Endothelial cell of umbilical vein (primary cell): ENCODE measurements at regions not wholly inside any gene's neighbourhood (a gene's known extent, or its start where the extent isn't known, plus 50 kb on each side); places are given as distances from the start of the nearest gene placed in this dataset.

Experiments used
- BruUV-seq: library from RNA; stranded (reverse); fragments of 400-500 nt; replicated peaks from 2 replicates; lab custom pipeline; 2021; lab: Mats Ljungman, UMichigan
- CTCF ChIA-PET: fragments of 300-600, 350-600 bp; sonication (Branson Sonifier 250); formaldehyde crosslinking; loops from one replicate; lab custom pipeline; 2021; ENCODE audit warnings: antibody characterized with exemption, inconsistent platforms; lab: Charles Lee
- POLR2A ChIA-PET: fragments of 300-600, 350-600 bp; sonication (Branson Sonifier 250); formaldehyde crosslinking; loops from one replicate; lab custom pipeline; 2021; ENCODE audit warnings: antibody characterized with exemption, inconsistent platforms; lab: Charles Lee
- DNase-seq: peaks from one replicate; pipeline ENCODE4 v3.0.0-alpha.2; 2011; ENCODE audit warnings: low read depth, low spot score
- FAIRE-seq: peaks from 2 replicates; lab custom pipeline; 2011; peaks lifted over from hg19 to GRCh38; lab: Jason Lieb, UNC
- H2AFZ ChIP-seq: 2 replicates; pipeline ENCODE4 v1.6.0; 2012; ENCODE audit warnings: low read depth, low read length, control low read depth, inconsistent platforms
- H3K27ac ChIP-seq: 2 replicates; pipeline ENCODE4 v1.5.1; 2011; ENCODE audit warnings: low read depth, mild to moderate bottlenecking, control low read depth, low read length, moderate library complexity; ENCODE audit not compliant: insufficient read depth
- H3K27me3 ChIP-seq, 2 experiments: 2 replicates each; pipeline versions ENCODE4 v1.6.0 to v1.6.1; 2011; ENCODE audit warnings: low read length in 2 of 2, mixed read lengths in 1 of 2; ENCODE audit not compliant: control insufficient read depth in 2 of 2, insufficient read depth in 2 of 2
- H3K36me3 ChIP-seq, 2 experiments: 2 replicates in 1 of 2; 3 replicates in 1 of 2; pipeline ENCODE4 v1.5.1; 2011; ENCODE audit warnings: low read length in 2 of 2, mild to moderate bottlenecking in 1 of 2, moderate library complexity in 1 of 2; ENCODE audit not compliant: control insufficient read depth in 2 of 2, insufficient read depth in 2 of 2; ENCODE audit errors: extremely low read depth in 1 of 2
- H3K4me1 ChIP-seq: 3 replicates; pipeline ENCODE4 v1.5.1; 2011; ENCODE audit warnings: mild to moderate bottlenecking, low read length; ENCODE audit not compliant: control insufficient read depth, insufficient read depth; ENCODE audit errors: extremely low read depth
- H3K4me2 ChIP-seq: 2 replicates; pipeline ENCODE4 v1.6.1; 2011; ENCODE audit warnings: low read length, control low read depth, mixed read lengths; ENCODE audit not compliant: insufficient read depth
- H3K4me3 ChIP-seq, 3 experiments: fragments of 200-600 bp in 1 of 3; sonication (generic), shearing (Covaris generic) in 1 of 3; replicated peaks in 1 of 3; 2 replicates each; pipeline ENCODE4 v1.5.1; 2011 to 2016; ENCODE audit warnings: control low read depth in 3 of 3, low read length in 3 of 3, mild to moderate bottlenecking in 2 of 3, inconsistent platforms in 1 of 3, low read depth in 1 of 3, moderate library complexity in 1 of 3; ENCODE audit not compliant: insufficient read depth in 1 of 3
- H3K79me2 ChIP-seq: 2 replicates; pipeline ENCODE4 v1.6.0; 2012; ENCODE audit warnings: low read length, inconsistent platforms; ENCODE audit not compliant: control insufficient read depth, insufficient read depth
- H3K9ac ChIP-seq: replicated peaks from 2 replicates; pipeline ENCODE3; 2011; ENCODE audit warnings: low read length, control low read depth; ENCODE audit not compliant: insufficient read depth; ENCODE audit errors: extremely low read depth
- H3K9me1 ChIP-seq: replicated peaks from 3 replicates; pipeline ENCODE4 v1.6.0; 2011; ENCODE audit warnings: mild to moderate bottlenecking, low read length; ENCODE audit not compliant: control insufficient read depth, insufficient read depth; ENCODE audit errors: extremely low read depth
- H3K9me3 ChIP-seq: replicated peaks from 2 replicates; pipeline ENCODE4 v1.5.1; 2012; ENCODE audit warnings: low read length, inconsistent platforms; ENCODE audit not compliant: control insufficient read depth, insufficient read depth
- H4K20me1 ChIP-seq: replicated peaks from 2 replicates; pipeline ENCODE3; 2011; ENCODE audit warnings: mild to moderate bottlenecking, low read length; ENCODE audit not compliant: control insufficient read depth, insufficient read depth; ENCODE audit errors: extremely low read depth
- EZH2 ChIP-seq: IDR thresholded peaks from 2 replicates; pipeline ENCODE4 v1.6.1; 2012; ENCODE audit warnings: borderline replicate concordance, low read depth, mild to moderate bottlenecking, moderate library complexity, low read length, inconsistent platforms; ENCODE audit not compliant: severe bottlenecking
- FOS ChIP-seq: IDR thresholded peaks from 2 replicates; pipeline ENCODE4 v1.6.1; 2011; ENCODE audit warnings: mild to moderate bottlenecking, low read length, moderate library complexity, borderline replicate concordance; ENCODE audit not compliant: insufficient read depth
- GATA2 ChIP-seq: IDR thresholded peaks from 2 replicates; pipeline ENCODE4 v1.7.0; 2011; ENCODE audit warnings: low read depth, mild to moderate bottlenecking, moderate library complexity, mixed read lengths, low read length; ENCODE audit not compliant: insufficient read length, insufficient read depth
- JUN ChIP-seq: IDR thresholded peaks from 2 replicates; pipeline ENCODE4 v1.6.1; 2011; ENCODE audit warnings: borderline replicate concordance, low read depth; ENCODE audit not compliant: insufficient read length, insufficient read depth
- MAX ChIP-seq: IDR thresholded peaks from 2 replicates; pipeline ENCODE4 v1.6.1; 2011; ENCODE audit not compliant: insufficient read depth, insufficient read length
- MYC ChIP-seq: IDR thresholded peaks from one replicate; pipeline ENCODE4 v1.6.1; 2011; ENCODE audit warnings: mild to moderate bottlenecking, low read depth, low read length
- POLR2A ChIP-seq: IDR thresholded peaks from 2 replicates; pipeline ENCODE4 v1.6.1; 2012; ENCODE audit warnings: low read depth, mild to moderate bottlenecking, control low read depth, low read length
- POLR2AphosphoS5 ChIP-seq: IDR thresholded peaks from 2 replicates; pipeline ENCODE4 v1.6.1; 2012; ENCODE audit warnings: low read depth, mild to moderate bottlenecking, control low read depth, low read length, moderate library complexity; ENCODE audit not compliant: insufficient read depth
- dilution Hi-C: fragments of 300-500 bp; cut with MboI; formaldehyde crosslinking; loops from one replicate; pipeline ENCODE4 v1.15.0; 2019; ENCODE audit warnings: low sequenced_read_pairs; ENCODE audit not compliant: extremely low pct_ligation_motif_present
- intact Hi-C: fragments of 100-400 bp; cut with micrococcal nuclease; formaldehyde crosslinking; loops from one replicate; pipeline ENCODE4 v1.10.0; 2022
- TF ChIP-seq, protein P1 (sequence below), 2 donors: IDR thresholded peaks; 1 replicate in 1 of 2; 2 replicates in 1 of 2; pipeline ENCODE4 v1.5.1; 2011; ENCODE audit warnings: low read length in 2 of 2, mild to moderate bottlenecking in 2 of 2, moderate library complexity in 2 of 2, control low read depth in 1 of 2, inconsistent platforms in 1 of 2, low read depth in 1 of 2; ENCODE audit not compliant: insufficient read depth in 1 of 2; ENCODE audit errors: extremely low read depth in 1 of 2

- Histone ChIP-seq H3K9me1 (no peaks in the 10 kb centered on the region), H3K4me1 (no peaks in the 10 kb centered on the region), H3K27me3 (no peaks in the 10 kb centered on the region), H3K9ac (no peak overlapping the region), H3K27ac (no peak overlapping the region), H3K4me3 (no peak overlapping the region), H3K79me2 (no peaks in the 10 kb centered on the region), H3K9me3 (no peaks in the 10 kb centered on the region), H3K4me2 (no peak overlapping the region), H2AFZ (no peak overlapping the region), H4K20me1 (no peaks in the 10 kb centered on the region), H3K36me3 (no peaks in the 10 kb centered on the region)
- ChIA-PET CTCF (no interaction called here), POLR2A (no interaction called here)
- no TSS peak for BruUV-seq
- no peak for DNase-seq
- FAIRE-seq, result no peak
- no peak for TF ChIP-seq JUN
- dilution Hi-C loops (no loop called here), intact Hi-C loops (no loop called here)
Observed at GRCh38 chr2:60247471-60247870, 306.0 kb downstream of the BCL11A start.

DNA sequence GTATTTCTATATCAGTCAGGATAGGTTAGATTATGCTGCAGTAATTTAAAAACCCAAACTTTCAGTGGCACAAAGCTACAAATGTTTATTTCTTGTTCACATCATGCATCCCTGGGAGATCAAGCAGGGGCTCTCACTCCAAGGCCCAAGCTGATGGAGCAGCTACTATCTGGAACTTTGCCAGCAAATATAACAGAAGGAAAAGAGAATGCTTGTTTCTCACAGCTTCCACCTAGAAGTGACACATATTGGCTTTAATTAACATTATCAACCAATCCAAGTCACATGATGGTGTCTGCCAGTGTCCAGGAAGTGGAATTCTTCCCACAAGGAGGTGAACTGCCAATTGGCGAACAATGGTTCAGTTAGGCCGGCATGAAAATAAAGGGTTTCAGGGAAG lies 306.9 kb downstream of the BCL11A start:
- ChIA-PET CTCF (no interaction called here), POLR2A (no interaction called here)
- H4K20me1 ChIP-seq, result no peaks in the 10 kb centered on the region
- no peaks in the 10 kb centered on the region for H3K36me3 ChIP-seq
- H3K9me1 ChIP-seq, result no peaks in the 10 kb centered on the region
- no peaks in the 10 kb centered on the region for H3K79me2 ChIP-seq
- H3K27me3 ChIP-seq, result no peaks in the 10 kb centered on the region
- intact Hi-C loops, result no loop called here
- H3K4me1 ChIP-seq, result no peaks in the 10 kb centered on the region
- DNase-seq (no peak), FAIRE-seq (no peak)
- H3K9me3 ChIP-seq, result no peaks in the 10 kb centered on the region
- dilution Hi-C loops, result no loop called here
- no TSS peak for BruUV-seq
- H3K4me2 ChIP-seq, result no peak overlapping the region
- H3K27ac ChIP-seq, result no peak overlapping the region
- H3K4me3 ChIP-seq, result no peak overlapping the region
- no peak overlapping the region for H2AFZ ChIP-seq
- TF ChIP-seq MAX, result no peak
- no peak for TF ChIP-seq POLR2AphosphoS5
- no peak for TF ChIP-seq FOS
- TF ChIP-seq GATA2, result no peak
- TF ChIP-seq JUN, result no peak
- TF ChIP-seq POLR2A, result no peak
- TF ChIP-seq, protein P1, sequence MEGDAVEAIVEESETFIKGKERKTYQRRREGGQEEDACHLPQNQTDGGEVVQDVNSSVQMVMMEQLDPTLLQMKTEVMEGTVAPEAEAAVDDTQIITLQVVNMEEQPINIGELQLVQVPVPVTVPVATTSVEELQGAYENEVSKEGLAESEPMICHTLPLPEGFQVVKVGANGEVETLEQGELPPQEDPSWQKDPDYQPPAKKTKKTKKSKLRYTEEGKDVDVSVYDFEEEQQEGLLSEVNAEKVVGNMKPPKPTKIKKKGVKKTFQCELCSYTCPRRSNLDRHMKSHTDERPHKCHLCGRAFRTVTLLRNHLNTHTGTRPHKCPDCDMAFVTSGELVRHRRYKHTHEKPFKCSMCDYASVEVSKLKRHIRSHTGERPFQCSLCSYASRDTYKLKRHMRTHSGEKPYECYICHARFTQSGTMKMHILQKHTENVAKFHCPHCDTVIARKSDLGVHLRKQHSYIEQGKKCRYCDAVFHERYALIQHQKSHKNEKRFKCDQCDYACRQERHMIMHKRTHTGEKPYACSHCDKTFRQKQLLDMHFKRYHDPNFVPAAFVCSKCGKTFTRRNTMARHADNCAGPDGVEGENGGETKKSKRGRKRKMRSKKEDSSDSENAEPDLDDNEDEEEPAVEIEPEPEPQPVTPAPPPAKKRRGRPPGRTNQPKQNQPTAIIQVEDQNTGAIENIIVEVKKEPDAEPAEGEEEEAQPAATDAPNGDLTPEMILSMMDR (IDR thresholded peaks at IDR 0.05; ENCODE audit: extremely low read depth in 1 of 2, insufficient read depth in 1 of 2, low read depth in 1 of 2, low read length in 2 of 2), result no peak
- TF ChIP-seq MYC, result no peak
- TF ChIP-seq EZH2, result no peak
- H3K9ac ChIP-seq, result no peak overlapping the region
